SK-N-SH treated with all-trans-retinoic acid at 6 μM for 48 hours (cell line): ENCODE measurements at regions not wholly inside any gene's neighbourhood (a gene's known extent, or its start where the extent isn't known, plus 50 kb on each side); places are given as distances from the start of the nearest gene placed in this dataset.

Experiments
- ESRRG ChIP-seq: fragments of 250-450 bp; sonication (Bioruptor Pico); IDR thresholded peaks from 2 replicates; pipeline ENCODE4 v1.6.1; 2021; ENCODE audit warnings: mild to moderate bottlenecking
- GLIS3 ChIP-seq: fragments of 250-450 bp; sonication (Bioruptor Pico); IDR thresholded peaks from 2 replicates; pipeline ENCODE4 v1.5.0; 2020; ENCODE audit warnings: mild to moderate bottlenecking, moderate library complexity
- ISL1 ChIP-seq: fragments of 250-450 bp; sonication (Bioruptor Pico); IDR thresholded peaks from 2 replicates; pipeline ENCODE4 v2.1.2; 2022; ENCODE audit warnings: mild to moderate bottlenecking, moderate library complexity
- PATZ1 ChIP-seq: fragments of 250-450 bp; sonication (Bioruptor Pico); IDR thresholded peaks from 2 replicates; pipeline ENCODE4 v1.8.0; 2020; ENCODE audit warnings: mild to moderate bottlenecking, moderate library complexity, borderline replicate concordance
- TCF4 ChIP-seq: fragments of 250-450 bp; sonication (Bioruptor Pico); IDR thresholded peaks from 2 replicates; pipeline ENCODE4 v1.8.0; 2021; ENCODE audit warnings: mild to moderate bottlenecking, moderate library complexity, borderline replicate concordance
- ZFP3 ChIP-seq: fragments of 250-450 bp; sonication (Bioruptor Pico); IDR thresholded peaks from 2 replicates; pipeline ENCODE4 v1.5.0; 2020; ENCODE audit warnings: mild to moderate bottlenecking, moderate library complexity
- ZFP30 ChIP-seq: fragments of 450-650 bp; formaldehyde crosslinking; IDR thresholded peaks from 2 replicates; pipeline ENCODE4 v1.5.0; 2022; ENCODE audit warnings: mild to moderate bottlenecking, moderate library complexity
- ZNF70 ChIP-seq: fragments of 450-650 bp; formaldehyde crosslinking; IDR thresholded peaks from 2 replicates; pipeline ENCODE4 v1.5.0; 2020; ENCODE audit warnings: mild to moderate bottlenecking, moderate library complexity
- TF ChIP-seq, protein P1 (sequence below): fragments of 250-450 bp; sonication (Bioruptor Pico); IDR thresholded peaks from 2 replicates; pipeline ENCODE4 v1.8.0; 2021; ENCODE audit warnings: low read depth, mild to moderate bottlenecking, moderate library complexity, borderline replicate concordance

- TF ChIP-seq ZFP3 (CRISPR knock-in tag) = 0 out of 2 replicates have a peak, but pooled peaks have one; percentile 10
- TF ChIP-seq PATZ1 (CRISPR knock-in tag) = no peak
- TF ChIP-seq, protein P1, sequence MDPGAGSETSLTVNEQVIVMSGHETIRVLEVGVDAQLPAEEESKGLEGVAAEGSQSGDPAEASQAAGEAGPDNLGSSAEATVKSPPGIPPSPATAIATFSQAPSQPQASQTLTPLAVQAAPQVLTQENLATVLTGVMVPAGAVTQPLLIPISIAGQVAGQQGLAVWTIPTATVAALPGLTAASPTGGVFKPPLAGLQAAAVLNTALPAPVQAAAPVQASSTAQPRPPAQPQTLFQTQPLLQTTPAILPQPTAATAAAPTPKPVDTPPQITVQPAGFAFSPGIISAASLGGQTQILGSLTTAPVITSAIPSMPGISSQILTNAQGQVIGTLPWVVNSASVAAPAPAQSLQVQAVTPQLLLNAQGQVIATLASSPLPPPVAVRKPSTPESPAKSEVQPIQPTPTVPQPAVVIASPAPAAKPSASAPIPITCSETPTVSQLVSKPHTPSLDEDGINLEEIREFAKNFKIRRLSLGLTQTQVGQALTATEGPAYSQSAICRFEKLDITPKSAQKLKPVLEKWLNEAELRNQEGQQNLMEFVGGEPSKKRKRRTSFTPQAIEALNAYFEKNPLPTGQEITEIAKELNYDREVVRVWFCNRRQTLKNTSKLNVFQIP = no peak
- TF ChIP-seq GLIS3 (CRISPR knock-in tag) = no peak
- TF ChIP-seq ISL1 = no peak
- TF ChIP-seq ZFP30 (CRISPR knock-in tag) = no peak
- no peak for TF ChIP-seq ESRRG (CRISPR knock-in tag)
- TF ChIP-seq TCF4 (CRISPR knock-in tag) = no peak
- TF ChIP-seq ZNF70 (CRISPR knock-in tag) = no peak
Measured at GRCh38 chr5:112635276-112635675, 102.4 kb upstream of the APC start.
